ENCODE measurements at regions not wholly inside any gene's neighbourhood (a gene's known extent, or its start where the extent isn't known, plus 50 kb on each side); places are given as distances from the start of the nearest gene placed in this dataset.

GRCh38 chr4:55020131-55020530, 105.3 kb downstream of the KDR start:
- TF ChIP-seq CTCF (IDR thresholded peaks at IDR 0.05 in 8 of 11, conservative IDR thresholded peaks at IDR 0.05 in 3 of 11) (no peak), POLR2AphosphoS5 (IDR thresholded peaks at IDR 0.05) (no peak), POLR2A (IDR thresholded peaks at IDR 0.05) (no peak)
